ENCODE measurements at regions not wholly inside any gene's neighbourhood (a gene's known extent, or its start where the extent isn't known, plus 50 kb on each side); places are given as distances from the start of the nearest gene placed in this dataset.

- TF ChIP-seq, protein P1, sequence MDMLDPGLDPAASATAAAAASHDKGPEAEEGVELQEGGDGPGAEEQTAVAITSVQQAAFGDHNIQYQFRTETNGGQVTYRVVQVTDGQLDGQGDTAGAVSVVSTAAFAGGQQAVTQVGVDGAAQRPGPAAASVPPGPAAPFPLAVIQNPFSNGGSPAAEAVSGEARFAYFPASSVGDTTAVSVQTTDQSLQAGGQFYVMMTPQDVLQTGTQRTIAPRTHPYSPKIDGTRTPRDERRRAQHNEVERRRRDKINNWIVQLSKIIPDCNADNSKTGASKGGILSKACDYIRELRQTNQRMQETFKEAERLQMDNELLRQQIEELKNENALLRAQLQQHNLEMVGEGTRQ (IDR thresholded peaks at IDR 0.05; ENCODE audit: low read length): no peak
- TF ChIP-seq RBBP5 (IDR thresholded peaks at IDR 0.05; ENCODE audit: borderline replicate concordance, low read depth, low read length) (no peak), TAF7 (optimal IDR thresholded peaks at IDR 0.05; ENCODE audit: borderline replicate concordance, low read depth, low read length) (no peak), RFX5 (IDR thresholded peaks at IDR 0.05; ENCODE audit: borderline replicate concordance, low read depth, low read length) (no peak), KDM5A (IDR thresholded peaks at IDR 0.05; ENCODE audit: low read length) (no peak), BACH1 (IDR thresholded peaks at IDR 0.05; ENCODE audit: low read length) (no peak)
Observed at GRCh38 chr1:232112076-232112475, 485.5 kb downstream of the DISC1 start (continued).

Measured in H1 (cell line).